ENCODE measurements at regions not wholly inside any gene's neighbourhood (a gene's known extent, or its start where the extent isn't known, plus 50 kb on each side); places are given as distances from the start of the nearest gene placed in this dataset.

- no peak for FAIRE-seq
Measured at GRCh38 chr12:76611533-76611932, 52.0 kb upstream of the OSBPL8 start.

DNA sequence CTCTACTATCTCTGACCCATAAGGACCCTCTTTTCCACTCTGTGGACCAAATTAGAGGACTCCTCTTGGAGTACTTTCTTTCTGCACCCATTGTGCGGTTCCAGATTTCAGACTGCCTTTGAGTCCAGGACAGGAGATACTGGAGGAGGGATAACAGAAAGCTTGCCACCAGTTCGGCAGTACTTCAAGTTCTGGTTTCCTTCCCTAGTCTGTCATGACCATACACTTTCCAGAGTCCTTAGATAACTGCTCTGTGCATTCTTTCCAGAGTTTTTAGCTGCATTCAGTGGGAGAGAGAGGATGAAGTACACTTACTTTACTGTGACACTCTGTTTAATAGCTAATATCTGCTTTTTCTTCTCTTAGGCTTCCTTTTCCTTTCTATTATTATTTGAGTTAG lies 54.8 kb upstream of the OSBPL8 start:
- no peak for FAIRE-seq

GRCh38 chr12:76618031-76618430 lies 58.5 kb upstream of the OSBPL8 start:
- no peak for FAIRE-seq

DNA sequence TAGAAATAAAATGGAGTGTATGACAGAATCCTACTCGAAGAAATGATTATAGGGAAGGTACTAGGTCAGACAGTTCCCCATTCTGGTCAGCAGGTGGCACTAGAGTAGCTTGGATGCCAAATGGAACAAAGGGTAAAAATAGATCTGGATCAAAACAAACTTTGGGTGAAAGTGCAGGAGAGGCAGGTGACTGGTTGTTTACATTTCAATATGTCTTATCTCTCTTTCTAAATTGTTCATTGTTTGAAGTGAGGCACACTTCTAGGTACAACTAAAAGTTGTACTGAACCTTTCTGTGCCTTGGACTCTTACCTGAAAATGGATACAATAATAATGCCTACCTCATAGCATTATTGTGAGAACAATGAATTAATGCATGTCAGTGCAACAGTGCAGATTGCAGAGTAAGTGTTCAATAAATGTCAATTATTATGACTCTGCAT lies 62.0 kb upstream of the OSBPL8 start:
- peak; percentile 95 for FAIRE-seq

- FAIRE-seq, result no peak
Measured at GRCh38 chr12:76622351-76622750, 62.8 kb upstream of the OSBPL8 start.

GRCh38 chr12:76622915-76623314 lies 63.3 kb upstream of the OSBPL8 start:
- FAIRE-seq, result no peak

- no peak for FAIRE-seq
Measured at GRCh38 chr12:76623931-76624330, 64.4 kb upstream of the OSBPL8 start.

- FAIRE-seq, result no peak
Measured at GRCh38 chr12:76627346-76628135, 68.0 kb upstream of the OSBPL8 start.

DNA sequence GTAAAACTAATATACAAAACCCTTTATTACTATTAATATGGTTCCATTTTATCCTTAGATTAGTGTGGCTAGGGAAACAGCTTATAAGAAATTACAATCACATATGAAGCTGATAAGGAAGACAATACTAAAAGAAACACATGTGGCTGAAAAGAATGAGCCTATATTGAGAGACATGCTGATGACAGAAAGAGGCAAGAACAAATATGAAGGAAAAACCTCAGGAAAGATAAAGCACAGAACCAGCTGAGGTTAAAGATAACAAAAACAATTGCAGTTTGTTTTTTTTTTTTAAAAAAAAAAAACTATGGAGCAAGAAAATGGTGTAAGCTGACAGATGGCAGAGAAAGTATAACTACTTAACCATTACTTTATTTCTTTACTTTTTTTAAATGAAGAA lies 69.2 kb upstream of the OSBPL8 start:
- no peak for FAIRE-seq

GRCh38 chr12:76631741-76632140 lies 72.2 kb upstream of the OSBPL8 start:
- FAIRE-seq, result no peak

- no peak for FAIRE-seq
Measured at GRCh38 chr12:76633415-76633814, 73.8 kb upstream of the OSBPL8 start.

DNA sequence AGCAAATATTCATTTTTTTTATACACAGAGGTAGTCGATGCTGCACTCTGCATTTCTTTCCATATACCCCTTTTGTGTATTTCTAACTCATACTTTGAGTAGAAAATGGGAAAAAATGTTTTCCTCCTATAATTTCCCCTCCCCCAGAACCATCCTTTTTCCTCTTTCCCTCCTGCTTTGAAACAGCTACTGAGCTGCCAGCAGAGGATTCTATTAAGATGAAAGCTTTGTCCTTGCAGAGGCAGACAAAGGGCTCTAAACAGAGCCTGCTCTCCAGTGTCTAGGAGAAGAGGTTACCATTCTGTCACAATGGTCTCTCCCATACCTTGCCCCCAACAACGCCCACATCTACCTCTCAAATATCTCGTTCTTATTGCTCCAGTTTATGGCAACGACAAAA lies 74.6 kb upstream of the OSBPL8 start:
- no peak for FAIRE-seq

GRCh38 chr12:76636121-76636692 lies 76.6 kb upstream of the OSBPL8 start:
- FAIRE-seq, result no peak

- no peak for FAIRE-seq
Measured at GRCh38 chr12:76637807-76638206, 78.2 kb upstream of the OSBPL8 start.

DNA sequence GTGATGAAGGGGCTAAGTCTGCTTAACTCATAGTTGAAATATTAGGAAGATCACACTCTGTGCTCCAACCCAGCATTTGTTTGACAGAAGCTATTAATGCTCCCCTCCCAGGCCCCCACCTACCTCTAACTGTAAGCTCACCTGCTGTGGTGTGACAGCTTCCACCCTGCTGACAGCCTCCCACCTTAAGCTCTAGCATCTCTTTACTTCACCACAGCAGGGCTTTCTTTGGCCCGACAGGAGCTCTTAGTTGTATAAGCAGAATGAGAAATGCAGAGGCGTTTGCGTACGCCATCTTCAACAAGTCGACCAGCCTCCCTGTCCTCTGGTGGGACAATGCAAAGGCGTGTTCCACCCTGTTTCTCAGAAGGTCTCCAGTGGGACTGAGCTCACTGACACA lies 80.1 kb upstream of the OSBPL8 start:
- FAIRE-seq, result no peak

GRCh38 chr12:76641073-76641472 lies 81.5 kb upstream of the OSBPL8 start:
- no peak for FAIRE-seq

DNA sequence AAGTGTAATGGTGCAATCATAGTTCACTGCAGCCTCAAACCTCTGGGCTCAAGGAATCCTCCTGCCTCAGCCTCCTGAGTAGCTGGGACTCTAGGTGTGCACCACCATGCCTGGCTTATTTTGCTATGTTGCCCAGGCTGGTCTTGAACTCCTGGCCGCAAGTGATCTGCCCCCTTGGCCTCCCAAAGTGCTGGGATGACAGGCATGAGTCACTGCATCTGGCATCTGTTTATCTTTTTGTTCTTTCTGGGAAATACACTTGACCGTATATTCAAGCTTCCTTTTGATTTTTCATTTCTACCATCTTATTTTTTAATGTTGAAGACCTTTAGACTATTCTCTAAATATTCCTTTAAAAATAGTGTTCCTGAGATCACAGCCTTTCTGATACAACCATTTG lies 82.4 kb upstream of the OSBPL8 start:
- FAIRE-seq, result no peak

DNA sequence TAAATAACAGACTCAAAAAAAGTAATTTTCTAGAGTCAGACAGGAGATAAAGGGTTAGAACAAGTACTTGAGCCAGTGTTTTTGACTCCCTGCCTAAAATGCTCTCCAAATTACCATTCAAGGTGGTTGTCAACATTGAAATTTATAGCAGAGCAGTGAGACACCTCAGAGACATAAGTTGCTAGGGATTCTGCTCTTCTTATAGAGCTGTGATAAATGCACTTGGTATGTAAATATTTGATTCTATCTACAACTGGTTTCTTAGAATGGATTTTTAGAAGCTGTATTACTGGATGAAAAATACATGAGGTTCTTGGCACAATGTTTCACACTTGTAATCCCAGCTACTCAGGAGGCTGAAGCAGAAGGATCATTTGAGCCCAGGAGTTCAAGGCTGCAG lies 83.9 kb upstream of the OSBPL8 start:
- no peak for FAIRE-seq

- no peak for FAIRE-seq
Measured at GRCh38 chr12:76644950-76645349, 85.4 kb upstream of the OSBPL8 start.

- no peak for FAIRE-seq
Measured at GRCh38 chr12:76645934-76646333, 86.4 kb upstream of the OSBPL8 start.

DNA sequence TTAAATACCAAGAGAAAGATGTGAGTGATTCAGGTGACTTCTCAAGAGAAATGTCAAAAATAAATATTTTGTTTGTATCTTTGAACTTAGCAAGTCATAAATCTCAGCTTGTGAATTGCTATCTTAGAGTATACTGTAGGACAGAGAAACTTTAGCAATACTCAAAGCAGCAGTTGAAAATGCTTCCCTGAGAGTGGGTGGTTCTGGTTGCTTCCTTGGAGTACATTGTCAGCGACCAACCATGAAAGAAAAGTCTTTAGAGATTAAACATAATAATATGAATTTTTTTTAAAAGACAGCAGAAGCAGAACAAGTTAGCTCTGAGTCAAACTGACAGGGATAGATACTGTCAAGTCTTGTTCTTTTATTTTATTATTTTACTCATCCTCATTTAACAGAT lies 86.8 kb upstream of the OSBPL8 start:
- no peak for FAIRE-seq

- FAIRE-seq, result no peak
Measured at GRCh38 chr12:76649099-76649498, 89.5 kb upstream of the OSBPL8 start.

DNA sequence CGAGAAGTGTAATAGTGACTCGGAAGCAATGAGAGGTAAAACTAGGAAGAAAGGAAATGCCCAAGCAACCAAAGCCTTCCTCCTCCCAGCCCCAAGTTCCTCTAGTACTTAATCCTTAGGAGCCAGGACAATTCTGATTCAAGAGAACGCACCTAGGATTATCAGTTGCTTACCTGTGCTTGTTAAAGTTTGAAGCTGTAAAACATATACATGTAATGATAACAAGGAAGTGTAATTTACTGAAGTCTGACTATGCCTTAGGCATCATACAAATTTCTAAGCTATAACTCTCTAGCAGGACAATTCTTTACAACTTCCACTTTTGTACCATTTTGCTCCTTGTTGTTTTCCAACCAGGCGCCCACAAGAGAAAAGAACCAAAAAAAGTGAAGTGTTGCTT lies 92.8 kb upstream of the OSBPL8 start:
- FAIRE-seq, result no peak

DNA sequence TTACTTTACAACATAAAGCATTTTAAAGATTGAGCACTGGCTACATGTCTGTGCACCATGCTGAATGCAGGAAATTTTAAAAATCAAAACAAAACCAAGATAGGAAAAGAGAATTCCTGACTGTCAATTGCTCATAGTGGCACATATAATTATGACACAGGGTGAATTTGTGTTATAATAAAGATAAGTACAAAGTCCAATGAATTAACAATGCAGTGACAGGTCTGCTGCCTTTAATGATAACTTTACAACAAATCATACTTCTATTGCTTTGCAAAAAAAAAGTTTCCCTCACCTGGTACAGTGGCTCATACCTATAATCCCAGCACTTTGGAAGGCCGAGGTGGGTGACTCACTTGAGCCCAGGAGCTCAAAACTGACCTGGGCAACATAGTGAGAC lies 93.8 kb upstream of the OSBPL8 start:
- no peak for FAIRE-seq

GRCh38 chr12:76664731-76665130 lies 99.2 kb upstream of the ZDHHC17 start:
- FAIRE-seq, result no peak

All from G401.6 (cell line).